Keratinocyte (primary cell): ENCODE measurements at regions not wholly inside any gene's neighbourhood (a gene's known extent, or its start where the extent isn't known, plus 50 kb on each side); places are given as distances from the start of the nearest gene placed in this dataset.

Experiments used
- CTCF ChIP-seq, 3 experiments: IDR thresholded peaks in 1 of 3; conservative IDR thresholded peaks in 1 of 3; optimal IDR thresholded peaks in 1 of 3; 2 replicates in 2 of 3; 3 replicates in 1 of 3; pipeline versions ENCODE3 to v1.5.1; 2011; ENCODE audit warnings: low read length in 3 of 3, mild to moderate bottlenecking in 3 of 3, moderate library complexity in 2 of 3, control low read depth in 1 of 3, inconsistent platforms in 1 of 3; ENCODE audit not compliant: insufficient read depth in 2 of 3; ENCODE audit errors: extremely low read depth in 1 of 3
- EZH2 ChIP-seq: IDR thresholded peaks from one replicate; pipeline ENCODE4 v1.6.1; 2012; ENCODE audit warnings: inconsistent platforms, mild to moderate bottlenecking, low read length, moderate library complexity

GRCh38 chr2:180376066-180376465 is 369.0 kb upstream of the CWC22 start:
- no peak for TF ChIP-seq EZH2
- TF ChIP-seq CTCF (optimal IDR thresholded peaks at IDR 0.05 in 1 of 3, IDR thresholded peaks at IDR 0.05 in 1 of 3, conservative IDR thresholded peaks at IDR 0.05 in 1 of 3; ENCODE audit: extremely low read depth in 1 of 3, insufficient read depth in 2 of 3, low read length in 3 of 3), result no peak
